ENCODE measurements at regions not wholly inside any gene's neighbourhood (a gene's known extent, or its start where the extent isn't known, plus 50 kb on each side); places are given as distances from the start of the nearest gene placed in this dataset.

DNA sequence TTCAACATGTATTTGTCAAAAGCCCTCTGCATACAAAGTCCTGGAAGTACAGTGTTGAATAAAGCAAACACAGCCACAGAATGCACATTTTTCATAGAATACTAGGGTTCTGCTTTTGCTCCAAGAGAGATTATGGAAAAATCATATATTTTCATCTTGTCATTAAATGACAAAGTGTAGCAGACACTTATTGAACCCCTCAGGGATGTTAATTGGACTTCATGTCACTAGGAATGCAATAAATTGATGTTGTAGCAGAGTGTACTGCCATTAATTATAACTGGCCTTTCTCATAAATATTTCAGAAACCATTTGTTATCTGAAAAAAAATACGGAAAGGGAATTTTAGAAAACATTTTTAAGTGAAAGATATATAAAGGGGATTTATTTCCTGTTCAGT is 64.5 kb upstream of the TAC1 start:
- TF ChIP-seq, protein P1, sequence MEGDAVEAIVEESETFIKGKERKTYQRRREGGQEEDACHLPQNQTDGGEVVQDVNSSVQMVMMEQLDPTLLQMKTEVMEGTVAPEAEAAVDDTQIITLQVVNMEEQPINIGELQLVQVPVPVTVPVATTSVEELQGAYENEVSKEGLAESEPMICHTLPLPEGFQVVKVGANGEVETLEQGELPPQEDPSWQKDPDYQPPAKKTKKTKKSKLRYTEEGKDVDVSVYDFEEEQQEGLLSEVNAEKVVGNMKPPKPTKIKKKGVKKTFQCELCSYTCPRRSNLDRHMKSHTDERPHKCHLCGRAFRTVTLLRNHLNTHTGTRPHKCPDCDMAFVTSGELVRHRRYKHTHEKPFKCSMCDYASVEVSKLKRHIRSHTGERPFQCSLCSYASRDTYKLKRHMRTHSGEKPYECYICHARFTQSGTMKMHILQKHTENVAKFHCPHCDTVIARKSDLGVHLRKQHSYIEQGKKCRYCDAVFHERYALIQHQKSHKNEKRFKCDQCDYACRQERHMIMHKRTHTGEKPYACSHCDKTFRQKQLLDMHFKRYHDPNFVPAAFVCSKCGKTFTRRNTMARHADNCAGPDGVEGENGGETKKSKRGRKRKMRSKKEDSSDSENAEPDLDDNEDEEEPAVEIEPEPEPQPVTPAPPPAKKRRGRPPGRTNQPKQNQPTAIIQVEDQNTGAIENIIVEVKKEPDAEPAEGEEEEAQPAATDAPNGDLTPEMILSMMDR (IDR thresholded peaks at IDR 0.05; ENCODE audit: insufficient read depth, low read depth, low read length), result no peak
- no peak for TF ChIP-seq EZH2 (IDR thresholded peaks at IDR 0.05; ENCODE audit: insufficient read depth, low read length)

Measured in astrocyte (in vitro differentiated cells and primary cell).